ENCODE measurements at regions not wholly inside any gene's neighbourhood (a gene's known extent, or its start where the extent isn't known, plus 50 kb on each side); places are given as distances from the start of the nearest gene placed in this dataset.

DNA sequence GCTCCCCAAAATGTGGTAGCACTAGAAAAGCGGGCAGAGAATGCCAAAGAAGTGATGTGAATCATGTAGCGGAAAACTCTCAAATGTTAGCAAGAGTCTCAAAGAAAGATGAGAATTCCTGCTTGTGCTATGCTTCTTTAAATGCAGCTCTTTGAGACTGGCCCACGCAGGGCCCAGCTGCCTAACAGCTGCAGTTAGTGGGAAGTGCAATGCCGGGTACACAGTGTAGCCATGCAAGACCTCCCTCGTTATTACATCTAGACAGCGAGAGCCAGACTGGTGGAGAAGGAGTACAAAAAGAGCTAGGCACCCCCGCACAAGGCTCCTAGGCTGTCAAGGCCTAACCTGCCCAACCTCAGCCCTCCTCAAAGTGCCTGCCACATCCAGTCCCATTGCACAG, 201.7 kb upstream of the PRDM1 start:
- DNase-seq (ENCODE audit: low read depth): no peak
- H3K4me3 ChIP-seq (ENCODE audit: low read depth, low read length): no peak overlapping the region
- TF ChIP-seq, protein P1, sequence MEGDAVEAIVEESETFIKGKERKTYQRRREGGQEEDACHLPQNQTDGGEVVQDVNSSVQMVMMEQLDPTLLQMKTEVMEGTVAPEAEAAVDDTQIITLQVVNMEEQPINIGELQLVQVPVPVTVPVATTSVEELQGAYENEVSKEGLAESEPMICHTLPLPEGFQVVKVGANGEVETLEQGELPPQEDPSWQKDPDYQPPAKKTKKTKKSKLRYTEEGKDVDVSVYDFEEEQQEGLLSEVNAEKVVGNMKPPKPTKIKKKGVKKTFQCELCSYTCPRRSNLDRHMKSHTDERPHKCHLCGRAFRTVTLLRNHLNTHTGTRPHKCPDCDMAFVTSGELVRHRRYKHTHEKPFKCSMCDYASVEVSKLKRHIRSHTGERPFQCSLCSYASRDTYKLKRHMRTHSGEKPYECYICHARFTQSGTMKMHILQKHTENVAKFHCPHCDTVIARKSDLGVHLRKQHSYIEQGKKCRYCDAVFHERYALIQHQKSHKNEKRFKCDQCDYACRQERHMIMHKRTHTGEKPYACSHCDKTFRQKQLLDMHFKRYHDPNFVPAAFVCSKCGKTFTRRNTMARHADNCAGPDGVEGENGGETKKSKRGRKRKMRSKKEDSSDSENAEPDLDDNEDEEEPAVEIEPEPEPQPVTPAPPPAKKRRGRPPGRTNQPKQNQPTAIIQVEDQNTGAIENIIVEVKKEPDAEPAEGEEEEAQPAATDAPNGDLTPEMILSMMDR (conservative IDR thresholded peaks at IDR 0.05; ENCODE audit: low read depth, low read length): no peak

DNA sequence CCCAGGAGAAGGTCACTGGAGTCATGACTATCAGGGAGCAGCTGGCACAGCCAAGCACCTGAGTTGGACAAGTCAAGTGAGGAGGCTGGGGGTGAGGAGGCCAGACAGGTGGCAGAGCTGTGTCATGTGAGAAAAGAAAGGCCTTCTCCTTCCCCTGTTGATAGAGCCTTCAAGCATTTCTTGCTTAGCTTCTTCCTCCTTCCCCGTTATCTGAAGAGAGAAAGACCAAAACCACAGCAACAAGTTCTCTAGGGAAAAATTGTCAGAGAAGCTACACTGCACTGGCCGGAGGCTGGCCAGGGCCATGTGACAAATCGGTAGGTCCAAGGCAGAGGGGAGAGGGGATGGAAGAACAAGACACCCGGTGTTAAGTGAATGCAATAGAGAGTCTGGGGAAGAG, 202.1 kb upstream of the PRDM1 start:
- H3K4me3 ChIP-seq (ENCODE audit: low read depth, low read length): no peak overlapping the region
- no peak for DNase-seq (ENCODE audit: low read depth)
- TF ChIP-seq, protein P1 (conservative IDR thresholded peaks at IDR 0.05; ENCODE audit: low read depth, low read length): no peak

DNA sequence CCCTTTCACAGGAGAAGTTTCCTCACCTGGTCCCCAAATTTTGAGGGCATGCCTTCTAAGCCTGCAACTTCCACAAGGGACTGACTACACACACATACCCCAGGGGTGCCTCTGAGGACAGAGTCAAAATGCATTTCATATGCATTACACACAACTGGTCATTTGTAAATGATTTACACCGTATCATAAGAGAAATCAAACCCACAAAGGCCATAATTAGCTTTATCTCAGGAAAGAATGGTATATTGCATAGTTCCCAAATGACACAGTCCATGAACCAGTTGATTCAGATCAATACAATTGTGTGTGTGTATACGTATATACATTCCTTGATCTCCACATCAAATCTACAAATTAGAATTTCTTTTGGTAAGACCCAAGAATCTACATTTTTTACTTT, 203.3 kb upstream of the PRDM1 start:
- no peak for DNase-seq (ENCODE audit: low read depth)
- TF ChIP-seq, protein P1 (conservative IDR thresholded peaks at IDR 0.05; ENCODE audit: low read depth, low read length): no peak

DNA sequence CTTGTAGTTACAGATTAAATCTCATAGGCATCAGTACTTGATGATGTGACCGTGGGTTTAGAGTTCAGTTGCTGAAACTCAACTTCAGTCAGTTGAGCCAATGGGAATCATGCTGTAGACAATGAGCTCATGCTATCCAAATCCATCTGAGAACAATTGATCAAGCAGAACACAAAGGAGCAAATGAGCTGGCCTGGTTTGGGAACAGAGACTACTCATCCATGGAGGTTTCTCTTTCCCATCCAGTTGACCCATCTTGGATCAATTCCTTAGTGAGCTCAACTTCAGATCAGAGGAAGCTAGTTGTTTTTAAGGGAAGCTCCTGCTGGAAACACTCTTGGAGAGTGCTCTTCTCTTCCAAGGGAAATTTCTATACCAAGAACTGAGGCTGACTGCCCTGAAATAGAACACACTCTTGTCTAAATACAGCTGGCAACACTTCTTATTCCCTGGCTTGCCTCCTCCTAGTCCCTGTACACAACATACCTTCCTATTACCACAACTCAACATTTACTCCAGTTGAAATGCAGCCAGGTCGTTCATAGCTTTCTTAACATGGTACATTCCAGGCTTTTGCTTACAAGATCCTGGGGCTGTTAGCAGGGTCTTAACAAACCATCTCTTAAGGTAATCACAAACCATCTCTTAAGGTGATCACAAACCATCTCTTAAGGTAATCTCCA, 203.9 kb upstream of the PRDM1 start:
- DNase-seq (ENCODE audit: low read depth): peak; percentile 57
- H3K4me3 ChIP-seq (ENCODE audit: low read depth, low read length): no peak overlapping the region
- TF ChIP-seq, protein P1 (conservative IDR thresholded peaks at IDR 0.05; ENCODE audit: low read depth, low read length): no peak

More for the DNA sequence above, 203.3 kb upstream of the PRDM1 start:
- no peak overlapping the region for H3K4me3 ChIP-seq (ENCODE audit: low read depth, low read length)

DNA sequence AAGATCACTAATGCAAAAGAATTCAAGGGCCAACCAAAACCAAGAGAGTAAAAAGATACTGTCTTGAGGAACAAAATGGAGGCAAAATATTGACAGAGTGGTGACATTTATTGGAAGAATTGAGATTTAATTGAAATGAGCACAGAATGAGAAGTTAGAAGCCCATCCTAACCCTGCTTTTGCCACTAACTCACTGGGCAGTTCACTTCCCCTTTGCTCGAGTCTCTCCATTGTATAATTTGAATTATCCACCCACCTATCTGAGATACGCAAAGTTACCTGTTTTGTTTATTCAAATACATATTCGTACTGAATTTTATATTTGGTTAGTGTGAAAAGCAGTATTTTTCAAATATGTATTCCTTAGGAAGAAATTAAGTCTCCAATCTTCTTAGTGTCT, 204.5 kb upstream of the PRDM1 start:
- no peak overlapping the region for H3K4me3 ChIP-seq (ENCODE audit: low read depth, low read length)
- no peak for DNase-seq (ENCODE audit: low read depth)
- TF ChIP-seq, protein P1 (conservative IDR thresholded peaks at IDR 0.05; ENCODE audit: low read depth, low read length): no peak

DNA sequence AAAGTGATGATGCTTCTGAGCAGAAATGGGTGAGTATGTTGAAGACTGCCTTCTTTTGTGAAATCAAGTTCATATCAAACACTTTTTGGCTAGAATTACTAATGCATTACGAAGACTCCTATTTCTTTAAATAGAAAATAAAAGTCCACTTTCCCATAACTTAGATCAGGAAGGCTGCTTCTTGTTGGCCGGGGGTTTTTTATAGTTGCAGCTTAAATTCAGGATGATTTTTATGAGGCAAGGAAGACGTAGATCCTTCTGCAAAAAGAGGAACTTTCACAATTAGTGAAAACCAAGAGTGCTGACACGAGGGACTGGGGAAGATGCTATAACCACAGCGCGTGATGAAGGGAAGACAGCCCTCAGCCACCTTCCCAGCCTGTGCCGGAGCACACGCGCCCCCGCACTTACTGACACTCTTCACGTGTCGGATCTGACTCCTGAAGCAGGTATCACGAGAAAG, 206.1 kb upstream of the PRDM1 start:
- no peak overlapping the region for H3K4me3 ChIP-seq (ENCODE audit: low read depth, low read length)
- TF ChIP-seq, protein P1 (conservative IDR thresholded peaks at IDR 0.05; ENCODE audit: low read depth, low read length): no peak
- DNase-seq (ENCODE audit: low read depth): no peak

GRCh38 chr6:105879146-105879545, 207.0 kb upstream of the PRDM1 start:
- TF ChIP-seq, protein P1 (conservative IDR thresholded peaks at IDR 0.05; ENCODE audit: low read depth, low read length): no peak
- DNase-seq (ENCODE audit: low read depth): no peak
- H3K4me3 ChIP-seq (ENCODE audit: low read depth, low read length): no peak overlapping the region

Data from choroid plexus epithelial cell (primary cell).